ENCODE measurements at regions not wholly inside any gene's neighbourhood (a gene's known extent, or its start where the extent isn't known, plus 50 kb on each side); places are given as distances from the start of the nearest gene placed in this dataset.

DNA sequence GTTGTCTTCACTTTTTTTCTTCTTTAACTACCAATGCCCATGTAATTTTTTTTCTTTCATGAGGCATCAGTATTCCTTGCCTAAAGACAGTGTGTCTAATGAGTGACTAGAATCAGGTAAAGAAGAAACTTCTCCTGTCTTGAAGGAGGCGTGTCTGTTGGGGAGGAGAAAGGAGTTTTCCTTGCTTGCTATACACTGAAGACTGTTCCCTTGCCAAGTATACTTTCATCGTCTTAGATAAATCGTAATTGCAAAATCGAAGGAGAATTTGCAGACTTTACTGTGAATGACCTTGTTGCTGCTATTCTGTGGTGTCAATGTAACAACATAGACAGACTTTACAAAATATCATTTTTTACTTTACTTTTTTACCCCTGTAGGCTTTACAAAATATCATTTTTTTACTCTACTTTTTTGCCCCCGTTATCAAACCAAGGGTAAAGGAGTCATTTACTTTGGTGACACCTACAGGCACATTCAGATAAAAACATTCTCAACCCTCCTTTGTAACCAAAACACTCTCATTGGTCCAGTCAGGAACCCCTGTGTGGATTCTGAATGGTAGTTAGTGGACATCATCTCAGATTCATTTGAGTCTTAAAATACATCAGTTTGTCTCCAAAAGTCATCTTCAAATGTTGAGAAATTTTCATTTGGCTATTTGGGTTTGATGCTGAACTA lies 232.4 kb downstream of the AHR start:
- DNase-seq: no peak
- TF ChIP-seq, protein P1, sequence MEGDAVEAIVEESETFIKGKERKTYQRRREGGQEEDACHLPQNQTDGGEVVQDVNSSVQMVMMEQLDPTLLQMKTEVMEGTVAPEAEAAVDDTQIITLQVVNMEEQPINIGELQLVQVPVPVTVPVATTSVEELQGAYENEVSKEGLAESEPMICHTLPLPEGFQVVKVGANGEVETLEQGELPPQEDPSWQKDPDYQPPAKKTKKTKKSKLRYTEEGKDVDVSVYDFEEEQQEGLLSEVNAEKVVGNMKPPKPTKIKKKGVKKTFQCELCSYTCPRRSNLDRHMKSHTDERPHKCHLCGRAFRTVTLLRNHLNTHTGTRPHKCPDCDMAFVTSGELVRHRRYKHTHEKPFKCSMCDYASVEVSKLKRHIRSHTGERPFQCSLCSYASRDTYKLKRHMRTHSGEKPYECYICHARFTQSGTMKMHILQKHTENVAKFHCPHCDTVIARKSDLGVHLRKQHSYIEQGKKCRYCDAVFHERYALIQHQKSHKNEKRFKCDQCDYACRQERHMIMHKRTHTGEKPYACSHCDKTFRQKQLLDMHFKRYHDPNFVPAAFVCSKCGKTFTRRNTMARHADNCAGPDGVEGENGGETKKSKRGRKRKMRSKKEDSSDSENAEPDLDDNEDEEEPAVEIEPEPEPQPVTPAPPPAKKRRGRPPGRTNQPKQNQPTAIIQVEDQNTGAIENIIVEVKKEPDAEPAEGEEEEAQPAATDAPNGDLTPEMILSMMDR (IDR thresholded peaks at IDR 0.05; ENCODE audit: low read depth, low read length): peak; percentile 13; the same call in 1 of the 2 replicates
- no peaks in the 10 kb centered on the region for H3K4me1 ChIP-seq
- no peaks in the 10 kb centered on the region for H3K9me3 ChIP-seq
- no peak overlapping the region for H3K4me3 ChIP-seq (ENCODE audit: low read depth, low read length)
- no peaks in the 10 kb centered on the region for H3K27me3 ChIP-seq
- H3K36me3 ChIP-seq: no peaks in the 10 kb centered on the region

DNA sequence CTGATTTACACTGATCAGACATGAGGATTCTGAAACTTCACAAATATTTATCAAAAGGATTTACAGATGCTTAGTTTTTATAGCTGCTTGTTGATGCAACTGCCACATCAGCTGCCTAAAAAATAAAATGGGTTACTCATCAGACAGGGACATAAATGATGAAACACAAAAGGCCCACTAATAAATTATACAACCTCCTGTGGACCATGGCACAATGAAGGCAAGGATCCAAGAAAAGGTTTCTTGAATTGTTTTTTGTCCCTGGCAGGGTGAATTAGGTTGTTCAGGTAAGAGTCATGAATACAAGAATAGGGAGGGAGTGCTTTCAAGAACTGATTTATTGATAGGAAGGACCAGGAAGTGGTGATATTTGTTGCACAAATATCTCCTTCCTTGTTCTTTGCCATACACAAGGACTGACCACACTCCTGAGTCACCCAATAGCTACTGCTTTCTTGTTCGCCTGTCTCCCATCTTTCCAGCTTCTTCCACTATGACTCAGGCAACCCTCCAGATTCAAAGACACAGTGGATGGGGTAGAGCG lies 234.5 kb downstream of the AHR start:
- H3K4me3 ChIP-seq (ENCODE audit: low read depth, low read length): no peak overlapping the region
- H3K36me3 ChIP-seq: no peaks in the 10 kb centered on the region
- TF ChIP-seq, protein P1 (IDR thresholded peaks at IDR 0.05; ENCODE audit: low read depth, low read length): no peak
- DNase-seq: no peak
- no peaks in the 10 kb centered on the region for H3K9me3 ChIP-seq
- no peaks in the 10 kb centered on the region for H3K4me1 ChIP-seq
- H3K27me3 ChIP-seq: no peaks in the 10 kb centered on the region

DNA sequence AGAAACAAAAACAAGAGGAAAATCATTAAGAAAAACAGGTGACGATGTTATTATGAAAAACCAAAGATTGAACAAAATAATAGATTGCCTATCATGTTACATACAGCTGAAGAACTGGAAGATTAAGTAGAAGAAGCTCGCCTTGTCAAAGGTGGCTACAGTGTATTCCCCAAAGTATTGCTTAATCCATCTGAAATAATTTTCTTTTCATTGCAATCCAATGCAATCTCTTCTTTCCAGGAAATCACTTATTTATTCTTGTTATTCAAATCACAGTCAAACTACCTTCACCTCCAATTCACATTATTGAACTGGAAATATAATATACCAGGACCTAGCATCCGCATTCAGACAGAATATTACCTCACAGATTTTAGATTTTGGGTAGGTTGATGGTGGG lies 235.9 kb downstream of the AHR start:
- no peak overlapping the region for H3K4me3 ChIP-seq (ENCODE audit: low read depth, low read length)
- H3K27me3 ChIP-seq: no peaks in the 10 kb centered on the region
- TF ChIP-seq, protein P1 (IDR thresholded peaks at IDR 0.05; ENCODE audit: low read depth, low read length): no peak
- no peaks in the 10 kb centered on the region for H3K9me3 ChIP-seq
- H3K36me3 ChIP-seq: no peaks in the 10 kb centered on the region
- no peak for DNase-seq
- no peaks in the 10 kb centered on the region for H3K4me1 ChIP-seq

- TF ChIP-seq, protein P1 (IDR thresholded peaks at IDR 0.05; ENCODE audit: low read depth, low read length): no peak
- Histone ChIP-seq H3K27me3 (no peaks in the 10 kb centered on the region), H3K36me3 (no peaks in the 10 kb centered on the region), H3K4me1 (no peaks in the 10 kb centered on the region), H3K4me3 (ENCODE audit: low read depth, low read length) (no peak overlapping the region), H3K9me3 (no peaks in the 10 kb centered on the region)
- DNase-seq: no peak
Observed at GRCh38 chr7:17535776-17536175, 237.3 kb downstream of the AHR start.

GRCh38 chr7:17544401-17544800 lies 245.9 kb downstream of the AHR start:
- no peak for DNase-seq
- TF ChIP-seq, protein P1 (IDR thresholded peaks at IDR 0.05; ENCODE audit: low read depth, low read length): no peak

GRCh38 chr7:17545348-17545747 lies 246.9 kb downstream of the AHR start:
- H3K4me1 ChIP-seq: no peaks in the 10 kb centered on the region
- TF ChIP-seq, protein P1 (IDR thresholded peaks at IDR 0.05; ENCODE audit: low read depth, low read length): no peak
- no peaks in the 10 kb centered on the region for H3K9me3 ChIP-seq
- H3K4me3 ChIP-seq (ENCODE audit: low read depth, low read length): no peak overlapping the region
- no peak for DNase-seq
- H3K27me3 ChIP-seq: no peaks in the 10 kb centered on the region; the same call in 1 of the 2 replicates
- no peaks in the 10 kb centered on the region for H3K36me3 ChIP-seq

More at GRCh38 chr7:17544401-17544800, 245.9 kb downstream of the AHR start:
- Histone ChIP-seq H3K27me3 (no peaks in the 10 kb centered on the region; the same call in 1 of the 2 replicates), H3K4me3 (ENCODE audit: low read depth, low read length) (no peak overlapping the region), H3K9me3 (no peaks in the 10 kb centered on the region), H3K4me1 (no peaks in the 10 kb centered on the region), H3K36me3 (no peaks in the 10 kb centered on the region)
